OCI-LY1 (cell line): ENCODE measurements at regions not wholly inside any gene's neighbourhood (a gene's known extent, or its start where the extent isn't known, plus 50 kb on each side); places are given as distances from the start of the nearest gene placed in this dataset.

Experiments
- H2AFZ ChIP-seq: fragments of 200-600 bp; sonication (generic), shearing (Covaris generic); 2 replicates; pipeline ENCODE4 v1.6.0; 2014; ENCODE audit warnings: antibody characterized with exemption, mild to moderate bottlenecking, low read length
- H3F3A ChIP-seq: fragments of 200-600 bp; sonication (generic), shearing (Covaris generic); 2 replicates; pipeline ENCODE4 v1.6.0; 2014; ENCODE audit warnings: mild to moderate bottlenecking, antibody characterized with exemption, low read length, moderate library complexity; ENCODE audit not compliant: insufficient read depth
- H3K27ac ChIP-seq: fragments of 200-600 bp; sonication (generic); 2 replicates; pipeline ENCODE4 v1.5.1; 2014; ENCODE audit warnings: low read length, mixed run types, mild to moderate bottlenecking, low read depth; ENCODE audit not compliant: poor library complexity, severe bottlenecking
- H3K27me3 ChIP-seq: fragments of 200-600 bp; sonication (generic); 2 replicates; pipeline ENCODE4 v1.6.0; 2014; ENCODE audit warnings: antibody characterized with exemption, mild to moderate bottlenecking, low read length, moderate library complexity; ENCODE audit not compliant: insufficient read depth
- H3K36me3 ChIP-seq: fragments of 200-600 bp; sonication (generic); 2 replicates; pipeline ENCODE4 v1.6.1; 2014; ENCODE audit warnings: mild to moderate bottlenecking, antibody characterized with exemption, low read length, moderate library complexity, mixed read lengths; ENCODE audit not compliant: insufficient read depth
- H3K4me1 ChIP-seq: fragments of 200-600 bp; sonication (generic); 2 replicates; pipeline ENCODE4 v1.5.1; 2014; ENCODE audit warnings: mild to moderate bottlenecking, low read length, moderate library complexity; ENCODE audit not compliant: insufficient read depth, severe bottlenecking
- H3K4me2 ChIP-seq: fragments of 200-600 bp; sonication (generic), shearing (Covaris generic); 2 replicates; pipeline ENCODE4 v1.6.1; 2014; ENCODE audit warnings: low read length
- H3K4me3 ChIP-seq: fragments of 200-600 bp; sonication (generic); 2 replicates; pipeline ENCODE4 v1.5.1; 2014; ENCODE audit warnings: low read length, low read depth, mild to moderate bottlenecking, mixed read lengths; ENCODE audit not compliant: poor library complexity, severe bottlenecking
- H3K79me2 ChIP-seq: fragments of 200-600 bp; shearing (Covaris generic); 2 replicates; pipeline ENCODE4 v1.6.1; 2016; ENCODE audit warnings: mixed run types, low read length, mixed read lengths; ENCODE audit not compliant: insufficient read depth
- H3K9ac ChIP-seq: fragments of 200-600 bp; sonication (generic), shearing (Covaris generic); 2 replicates; pipeline ENCODE4 v1.6.1; 2014; ENCODE audit warnings: mild to moderate bottlenecking, low read length, mixed read lengths
- H3K9me2 ChIP-seq: fragments of 200-600 bp; sonication (generic), shearing (Covaris generic); 2 replicates; pipeline ENCODE4 v1.6.1; 2014; ENCODE audit warnings: low read depth, mild to moderate bottlenecking, low read length, mixed read lengths
- H3K9me3 ChIP-seq: fragments of 200-600 bp; shearing (Covaris generic); 2 replicates; pipeline ENCODE4 v1.6.1; 2014; ENCODE audit warnings: low read length, mixed read lengths
- H4K20me1 ChIP-seq: fragments of 200-600 bp; sonication (generic), shearing (Covaris generic); 2 replicates; pipeline ENCODE4 v1.6.0; 2016; ENCODE audit warnings: mild to moderate bottlenecking, low read length; ENCODE audit not compliant: insufficient read depth
- EZH2 ChIP-seq: fragments of 200-600 bp; sonication (generic), shearing (Covaris generic); IDR thresholded peaks from 2 replicates; pipeline ENCODE4 v1.8.0; 2017; ENCODE audit warnings: borderline replicate concordance, mixed run types, mild to moderate bottlenecking, antibody characterized with exemption, low read length, moderate library complexity, mixed read lengths
- TF ChIP-seq, protein P1 (sequence below): fragments of 200-600 bp; sonication (generic), shearing (Covaris generic); IDR thresholded peaks from 2 replicates; pipeline ENCODE4 v1.5.1; 2017; ENCODE audit warnings: mild to moderate bottlenecking, antibody characterized with exemption, low read length, moderate library complexity, mixed read lengths

DNA sequence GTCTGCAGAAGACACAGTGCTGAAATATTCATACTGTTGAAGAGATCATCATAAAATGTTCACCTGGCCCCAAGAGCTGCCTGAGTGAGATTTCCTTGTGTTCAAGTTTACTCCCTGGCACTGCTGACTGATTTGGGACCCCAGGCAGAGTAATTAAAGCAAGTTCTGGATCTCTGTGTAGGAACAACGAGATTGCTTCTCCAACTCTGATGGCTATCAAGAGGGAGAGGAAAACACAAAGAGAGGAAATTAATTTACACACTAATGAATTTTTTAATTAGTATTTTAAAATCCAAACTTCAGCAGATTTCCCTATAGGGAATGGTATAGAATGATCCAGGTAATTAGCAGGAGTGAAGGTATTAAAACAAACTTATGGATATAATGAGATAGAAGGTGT, 711.8 kb downstream of the DCDC2C start:
- Histone ChIP-seq H3K4me1 (no peaks in the 10 kb centered on the region), H3K9ac (no peak overlapping the region), H3K79me2 (no peaks in the 10 kb centered on the region), H4K20me1 (no peaks in the 10 kb centered on the region), H3K4me2 (no peak overlapping the region), H2AFZ (no peak overlapping the region), H3K9me2 (no peaks in the 10 kb centered on the region), H3K27ac (no peak overlapping the region), H3K9me3 (no peaks in the 10 kb centered on the region), H3K36me3 (no peaks in the 10 kb centered on the region), H3F3A (no peaks in the 10 kb centered on the region), H3K27me3 (no peaks in the 10 kb centered on the region), H3K4me3 (no peak overlapping the region)
- TF ChIP-seq EZH2: no peak
- TF ChIP-seq, protein P1, sequence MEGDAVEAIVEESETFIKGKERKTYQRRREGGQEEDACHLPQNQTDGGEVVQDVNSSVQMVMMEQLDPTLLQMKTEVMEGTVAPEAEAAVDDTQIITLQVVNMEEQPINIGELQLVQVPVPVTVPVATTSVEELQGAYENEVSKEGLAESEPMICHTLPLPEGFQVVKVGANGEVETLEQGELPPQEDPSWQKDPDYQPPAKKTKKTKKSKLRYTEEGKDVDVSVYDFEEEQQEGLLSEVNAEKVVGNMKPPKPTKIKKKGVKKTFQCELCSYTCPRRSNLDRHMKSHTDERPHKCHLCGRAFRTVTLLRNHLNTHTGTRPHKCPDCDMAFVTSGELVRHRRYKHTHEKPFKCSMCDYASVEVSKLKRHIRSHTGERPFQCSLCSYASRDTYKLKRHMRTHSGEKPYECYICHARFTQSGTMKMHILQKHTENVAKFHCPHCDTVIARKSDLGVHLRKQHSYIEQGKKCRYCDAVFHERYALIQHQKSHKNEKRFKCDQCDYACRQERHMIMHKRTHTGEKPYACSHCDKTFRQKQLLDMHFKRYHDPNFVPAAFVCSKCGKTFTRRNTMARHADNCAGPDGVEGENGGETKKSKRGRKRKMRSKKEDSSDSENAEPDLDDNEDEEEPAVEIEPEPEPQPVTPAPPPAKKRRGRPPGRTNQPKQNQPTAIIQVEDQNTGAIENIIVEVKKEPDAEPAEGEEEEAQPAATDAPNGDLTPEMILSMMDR: no peak

DNA sequence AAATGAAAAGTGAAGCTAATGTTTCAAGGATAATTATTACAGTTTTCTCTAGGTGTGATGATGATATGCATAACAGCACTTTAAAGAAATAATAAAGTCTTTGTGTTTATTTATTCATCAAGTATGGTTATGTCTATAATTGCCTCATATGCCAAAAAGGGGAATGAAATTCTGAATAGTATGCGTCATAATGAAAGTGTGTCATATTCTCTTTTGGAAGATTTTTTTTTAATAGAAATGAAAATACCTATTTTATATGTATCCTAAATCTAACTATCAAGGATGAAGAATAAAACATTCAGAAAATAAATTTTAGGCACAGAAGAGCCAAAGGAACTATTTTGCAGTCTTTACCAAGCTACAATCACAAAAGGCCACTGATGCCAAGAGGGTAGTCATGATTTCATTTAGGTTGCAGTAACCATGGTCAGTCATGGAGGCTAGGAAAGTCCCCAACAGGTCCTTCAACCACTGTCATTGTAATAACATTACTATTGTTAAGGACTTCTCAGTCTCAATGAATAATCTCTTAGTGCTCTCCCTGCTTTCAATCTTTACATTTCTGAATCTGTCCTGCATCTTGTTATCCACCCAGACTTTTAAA, 712.5 kb downstream of the DCDC2C start:
- H4K20me1 ChIP-seq: no peaks in the 10 kb centered on the region
- no peak for TF ChIP-seq EZH2
- TF ChIP-seq, protein P1: no peak

GRCh38 chr2:4416431-4416830, 713.1 kb downstream of the DCDC2C start:
- no peak overlapping the region for H3K27ac ChIP-seq
- H4K20me1 ChIP-seq: no peaks in the 10 kb centered on the region
- H3K79me2 ChIP-seq: no peaks in the 10 kb centered on the region
- H3K9ac ChIP-seq: no peak overlapping the region
- no peak overlapping the region for H3K4me2 ChIP-seq
- no peaks in the 10 kb centered on the region for H3F3A ChIP-seq
- H3K9me2 ChIP-seq: no peaks in the 10 kb centered on the region
- no peaks in the 10 kb centered on the region for H3K4me1 ChIP-seq
- TF ChIP-seq EZH2: no peak
- TF ChIP-seq, protein P1: no peak
- H3K36me3 ChIP-seq: no peaks in the 10 kb centered on the region
- H3K27me3 ChIP-seq: no peaks in the 10 kb centered on the region
- no peak overlapping the region for H2AFZ ChIP-seq
- H3K9me3 ChIP-seq: no peaks in the 10 kb centered on the region
- no peak overlapping the region for H3K4me3 ChIP-seq

More for the DNA sequence above, 712.5 kb downstream of the DCDC2C start:
- H3K4me1 ChIP-seq: no peaks in the 10 kb centered on the region
- no peaks in the 10 kb centered on the region for H3K79me2 ChIP-seq
- H3K4me3 ChIP-seq: no peak overlapping the region
- H3K9me2 ChIP-seq: no peaks in the 10 kb centered on the region
- no peak overlapping the region for H2AFZ ChIP-seq
- no peaks in the 10 kb centered on the region for H3K9me3 ChIP-seq
- no peak overlapping the region for H3K4me2 ChIP-seq
- H3K9ac ChIP-seq: no peak overlapping the region
- no peak overlapping the region for H3K27ac ChIP-seq
- H3K36me3 ChIP-seq: no peaks in the 10 kb centered on the region
- no peaks in the 10 kb centered on the region for H3F3A ChIP-seq
- no peaks in the 10 kb centered on the region for H3K27me3 ChIP-seq
